NB4 (cell line): ENCODE measurements at regions not wholly inside any gene's neighbourhood (a gene's known extent, or its start where the extent isn't known, plus 50 kb on each side); places are given as distances from the start of the nearest gene placed in this dataset.

Experiments used
- MYC ChIP-seq: IDR thresholded peaks from 2 replicates; pipeline ENCODE4 v1.6.1; 2011; ENCODE audit warnings: low read depth, low read length
- POLR2A ChIP-seq: IDR thresholded peaks from 2 replicates; pipeline ENCODE4 v1.6.1; 2011; ENCODE audit warnings: mild to moderate bottlenecking; ENCODE audit not compliant: insufficient read length; ENCODE audit errors: extremely low read depth
- TF ChIP-seq, protein P1 (sequence below): IDR thresholded peaks from one replicate; pipeline ENCODE4 v1.5.1; 2012; ENCODE audit warnings: low read depth, low read length
- TF ChIP-seq, protein P2 (sequence below): IDR thresholded peaks from 2 replicates; pipeline ENCODE4 v1.6.1; 2011; ENCODE audit warnings: low read depth, low read length

DNA sequence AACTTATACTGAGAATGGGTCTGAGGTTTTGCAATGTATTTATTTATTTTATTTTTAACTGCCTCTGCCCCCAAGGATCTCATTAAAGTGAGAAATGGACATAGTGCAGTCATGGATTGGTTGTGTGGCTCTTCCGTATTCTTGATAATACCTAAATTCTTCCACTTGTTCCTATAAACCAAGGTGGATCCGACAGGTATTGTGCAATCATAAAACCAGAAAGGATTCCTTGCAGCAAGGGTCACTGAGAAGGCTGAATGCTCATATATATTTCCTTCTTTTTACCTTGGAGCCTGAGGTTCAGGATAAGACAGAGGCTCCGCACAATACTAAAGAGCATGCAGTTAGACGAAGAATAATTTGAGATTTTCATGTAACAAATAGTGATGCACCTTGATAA, 826.0 kb upstream of the SOX11 start:
- TF ChIP-seq, protein P1, sequence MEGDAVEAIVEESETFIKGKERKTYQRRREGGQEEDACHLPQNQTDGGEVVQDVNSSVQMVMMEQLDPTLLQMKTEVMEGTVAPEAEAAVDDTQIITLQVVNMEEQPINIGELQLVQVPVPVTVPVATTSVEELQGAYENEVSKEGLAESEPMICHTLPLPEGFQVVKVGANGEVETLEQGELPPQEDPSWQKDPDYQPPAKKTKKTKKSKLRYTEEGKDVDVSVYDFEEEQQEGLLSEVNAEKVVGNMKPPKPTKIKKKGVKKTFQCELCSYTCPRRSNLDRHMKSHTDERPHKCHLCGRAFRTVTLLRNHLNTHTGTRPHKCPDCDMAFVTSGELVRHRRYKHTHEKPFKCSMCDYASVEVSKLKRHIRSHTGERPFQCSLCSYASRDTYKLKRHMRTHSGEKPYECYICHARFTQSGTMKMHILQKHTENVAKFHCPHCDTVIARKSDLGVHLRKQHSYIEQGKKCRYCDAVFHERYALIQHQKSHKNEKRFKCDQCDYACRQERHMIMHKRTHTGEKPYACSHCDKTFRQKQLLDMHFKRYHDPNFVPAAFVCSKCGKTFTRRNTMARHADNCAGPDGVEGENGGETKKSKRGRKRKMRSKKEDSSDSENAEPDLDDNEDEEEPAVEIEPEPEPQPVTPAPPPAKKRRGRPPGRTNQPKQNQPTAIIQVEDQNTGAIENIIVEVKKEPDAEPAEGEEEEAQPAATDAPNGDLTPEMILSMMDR = no peak
- no peak for TF ChIP-seq POLR2A
- TF ChIP-seq, protein P2, sequence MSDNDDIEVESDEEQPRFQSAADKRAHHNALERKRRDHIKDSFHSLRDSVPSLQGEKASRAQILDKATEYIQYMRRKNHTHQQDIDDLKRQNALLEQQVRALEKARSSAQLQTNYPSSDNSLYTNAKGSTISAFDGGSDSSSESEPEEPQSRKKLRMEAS = no peak
- no peak for TF ChIP-seq MYC
